ENCODE measurements at regions not wholly inside any gene's neighbourhood (a gene's known extent, or its start where the extent isn't known, plus 50 kb on each side); places are given as distances from the start of the nearest gene placed in this dataset.

- no peak for TF ChIP-seq EZH2phosphoT487 (IDR thresholded peaks at IDR 0.05; ENCODE audit: borderline replicate concordance, low read length)
- TF ChIP-seq, protein P1, sequence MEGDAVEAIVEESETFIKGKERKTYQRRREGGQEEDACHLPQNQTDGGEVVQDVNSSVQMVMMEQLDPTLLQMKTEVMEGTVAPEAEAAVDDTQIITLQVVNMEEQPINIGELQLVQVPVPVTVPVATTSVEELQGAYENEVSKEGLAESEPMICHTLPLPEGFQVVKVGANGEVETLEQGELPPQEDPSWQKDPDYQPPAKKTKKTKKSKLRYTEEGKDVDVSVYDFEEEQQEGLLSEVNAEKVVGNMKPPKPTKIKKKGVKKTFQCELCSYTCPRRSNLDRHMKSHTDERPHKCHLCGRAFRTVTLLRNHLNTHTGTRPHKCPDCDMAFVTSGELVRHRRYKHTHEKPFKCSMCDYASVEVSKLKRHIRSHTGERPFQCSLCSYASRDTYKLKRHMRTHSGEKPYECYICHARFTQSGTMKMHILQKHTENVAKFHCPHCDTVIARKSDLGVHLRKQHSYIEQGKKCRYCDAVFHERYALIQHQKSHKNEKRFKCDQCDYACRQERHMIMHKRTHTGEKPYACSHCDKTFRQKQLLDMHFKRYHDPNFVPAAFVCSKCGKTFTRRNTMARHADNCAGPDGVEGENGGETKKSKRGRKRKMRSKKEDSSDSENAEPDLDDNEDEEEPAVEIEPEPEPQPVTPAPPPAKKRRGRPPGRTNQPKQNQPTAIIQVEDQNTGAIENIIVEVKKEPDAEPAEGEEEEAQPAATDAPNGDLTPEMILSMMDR (conservative IDR thresholded peaks at IDR 0.05; ENCODE audit: low read depth, low read length) = no peak
Measured at GRCh38 chr11:104665641-104666040, 232.6 kb downstream of the CASP12 start.

Data from PC-3 (cell line).